A549 (cell line): ENCODE measurements at regions not wholly inside any gene's neighbourhood (a gene's known extent, or its start where the extent isn't known, plus 50 kb on each side); places are given as distances from the start of the nearest gene placed in this dataset.

Experiments used
- FOSL2 ChIP-seq, 2 experiments: fragments of 450-650 bp in 1 of 2; fragments of >200 bp in 1 of 2; sonication (Bioruptor Twin) in 1 of 2; formaldehyde crosslinking; IDR thresholded peaks; 2 replicates each; pipeline versions ENCODE4 v1.5.0 to v1.6.1; 2016 to 2020; ENCODE audit warnings: mild to moderate bottlenecking in 1 of 2, moderate library complexity in 1 of 2
- POLR2A ChIP-seq: IDR thresholded peaks from 2 replicates; pipeline ENCODE4 v1.6.1; 2012; ENCODE audit warnings: mild to moderate bottlenecking, low read length
- TF ChIP-seq, protein P1 (sequence below): fragments of >200 bp; sonication (Bioruptor Twin); formaldehyde crosslinking; IDR thresholded peaks from 3 replicates; pipeline ENCODE4 v1.5.1; 2016
- TF ChIP-seq, protein P2 (sequence below): IDR thresholded peaks from 2 replicates; pipeline ENCODE4 v1.6.1; 2012

DNA sequence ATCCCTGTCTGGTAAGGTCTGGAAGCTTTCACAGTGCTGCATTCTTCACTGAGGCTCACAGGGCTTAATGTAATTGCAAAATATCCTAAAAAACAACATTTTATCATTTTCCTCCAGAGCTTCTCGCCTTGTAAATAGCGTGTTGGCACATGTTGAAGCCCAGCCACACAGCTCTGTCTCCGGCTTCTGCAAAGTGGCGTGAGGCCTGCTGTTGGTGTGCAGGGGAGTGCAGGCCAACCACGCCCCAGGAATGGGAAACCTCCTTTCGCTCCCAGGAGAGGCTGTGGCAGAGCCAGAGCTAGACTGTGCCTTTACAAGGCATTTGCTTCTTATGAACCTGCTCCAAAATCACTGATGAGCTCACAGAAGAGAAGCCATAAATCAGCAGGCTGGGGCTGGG, 248.2 kb upstream of the MAF start:
- TF ChIP-seq, protein P1, sequence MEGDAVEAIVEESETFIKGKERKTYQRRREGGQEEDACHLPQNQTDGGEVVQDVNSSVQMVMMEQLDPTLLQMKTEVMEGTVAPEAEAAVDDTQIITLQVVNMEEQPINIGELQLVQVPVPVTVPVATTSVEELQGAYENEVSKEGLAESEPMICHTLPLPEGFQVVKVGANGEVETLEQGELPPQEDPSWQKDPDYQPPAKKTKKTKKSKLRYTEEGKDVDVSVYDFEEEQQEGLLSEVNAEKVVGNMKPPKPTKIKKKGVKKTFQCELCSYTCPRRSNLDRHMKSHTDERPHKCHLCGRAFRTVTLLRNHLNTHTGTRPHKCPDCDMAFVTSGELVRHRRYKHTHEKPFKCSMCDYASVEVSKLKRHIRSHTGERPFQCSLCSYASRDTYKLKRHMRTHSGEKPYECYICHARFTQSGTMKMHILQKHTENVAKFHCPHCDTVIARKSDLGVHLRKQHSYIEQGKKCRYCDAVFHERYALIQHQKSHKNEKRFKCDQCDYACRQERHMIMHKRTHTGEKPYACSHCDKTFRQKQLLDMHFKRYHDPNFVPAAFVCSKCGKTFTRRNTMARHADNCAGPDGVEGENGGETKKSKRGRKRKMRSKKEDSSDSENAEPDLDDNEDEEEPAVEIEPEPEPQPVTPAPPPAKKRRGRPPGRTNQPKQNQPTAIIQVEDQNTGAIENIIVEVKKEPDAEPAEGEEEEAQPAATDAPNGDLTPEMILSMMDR = no peak
- TF ChIP-seq POLR2A = no peak
- TF ChIP-seq, protein P2, sequence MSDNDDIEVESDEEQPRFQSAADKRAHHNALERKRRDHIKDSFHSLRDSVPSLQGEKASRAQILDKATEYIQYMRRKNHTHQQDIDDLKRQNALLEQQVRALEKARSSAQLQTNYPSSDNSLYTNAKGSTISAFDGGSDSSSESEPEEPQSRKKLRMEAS = no peak
- TF ChIP-seq FOSL2 (IDR thresholded peaks at IDR 0.05) = no peak
- no peak for TF ChIP-seq FOSL2 (CRISPR knock-in tag; IDR thresholded peaks at IDR 0.05)
